Effector memory CD4-positive, alpha-beta T cell (primary cell): ENCODE measurements at regions not wholly inside any gene's neighbourhood (a gene's known extent, or its start where the extent isn't known, plus 50 kb on each side); places are given as distances from the start of the nearest gene placed in this dataset.

Source experiments
- DNase-seq, 3 donors: peaks; one replicate each; pipeline ENCODE4 v3.0.0-alpha.2; 2020
- H3K27ac ChIP-seq: 2 replicates; pipeline ENCODE4 v1.7.0; 2013; ENCODE audit warnings: mild to moderate bottlenecking, low read length, moderate library complexity; ENCODE audit not compliant: insufficient read depth, poor library complexity, severe bottlenecking
- H3K27me3 ChIP-seq: replicated peaks from 2 replicates; pipeline ENCODE4 v1.7.0; 2013; ENCODE audit warnings: mild to moderate bottlenecking, low read length; ENCODE audit not compliant: insufficient read depth, control insufficient read depth, poor library complexity, severe bottlenecking
- H3K36me3 ChIP-seq: 2 replicates; pipeline ENCODE4 v1.7.0; 2013; ENCODE audit warnings: mild to moderate bottlenecking, low read length, moderate library complexity; ENCODE audit not compliant: control insufficient read depth, insufficient read depth
- H3K4me1 ChIP-seq: 2 replicates; pipeline ENCODE4 v1.7.0; 2013; ENCODE audit warnings: low read length, mild to moderate bottlenecking; ENCODE audit not compliant: control insufficient read depth, insufficient read depth, poor library complexity, severe bottlenecking
- H3K4me3 ChIP-seq: 2 replicates; pipeline ENCODE4 v1.7.0; 2013; ENCODE audit warnings: low read length, low read depth, mild to moderate bottlenecking; ENCODE audit not compliant: insufficient read depth, poor library complexity, severe bottlenecking
- H3K9me3 ChIP-seq: 2 replicates; pipeline ENCODE4 v1.7.0; 2013; ENCODE audit warnings: mild to moderate bottlenecking, low read length, moderate library complexity; ENCODE audit not compliant: control insufficient read depth

GRCh38 chr2:136399667-136400289 is 281.8 kb upstream of the CXCR4 start:
- no peaks in the 10 kb centered on the region for H3K4me1 ChIP-seq
- no peaks in the 10 kb centered on the region for H3K36me3 ChIP-seq
- no peak overlapping the region for H3K4me3 ChIP-seq
- no peaks in the 10 kb centered on the region for H3K9me3 ChIP-seq
- no peak for DNase-seq
- no peaks in the 10 kb centered on the region for H3K27me3 ChIP-seq
- no peak overlapping the region for H3K27ac ChIP-seq

DNA sequence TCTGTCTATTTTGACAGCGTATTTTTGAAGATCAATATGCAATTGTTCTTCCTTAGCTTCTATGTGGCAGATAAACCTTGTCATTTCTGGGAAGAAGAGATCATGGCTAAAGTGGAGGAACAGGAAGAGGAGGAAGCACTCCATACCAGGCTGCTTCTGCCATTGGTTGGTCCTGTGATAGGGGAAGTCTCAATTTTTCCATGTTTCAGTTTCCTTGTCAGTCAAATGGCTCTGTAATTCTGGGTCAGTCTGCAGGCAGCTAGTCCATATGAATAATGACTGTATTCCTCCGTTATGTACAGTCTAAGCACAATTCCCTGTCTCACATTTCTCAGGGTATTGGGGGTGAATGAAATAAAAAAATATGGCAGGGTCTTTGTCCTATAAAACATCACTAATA is 277.6 kb upstream of the CXCR4 start:
- no peak for DNase-seq
- no peaks in the 10 kb centered on the region for H3K4me1 ChIP-seq
- H3K9me3 ChIP-seq = no peaks in the 10 kb centered on the region
- H3K27me3 ChIP-seq = no peaks in the 10 kb centered on the region
- no peak overlapping the region for H3K27ac ChIP-seq
- H3K36me3 ChIP-seq = no peaks in the 10 kb centered on the region
- H3K4me3 ChIP-seq = no peak overlapping the region

GRCh38 chr2:136394136-136395060 is 276.4 kb upstream of the CXCR4 start:
- Histone ChIP-seq H3K36me3 (no peaks in the 10 kb centered on the region), H3K27ac (no peak overlapping the region), H3K4me1 (no peaks in the 10 kb centered on the region), H3K27me3 (no peaks in the 10 kb centered on the region), H3K9me3 (no peaks in the 10 kb centered on the region), H3K4me3 (no peak overlapping the region)
- no peak for DNase-seq

GRCh38 chr2:136393514-136393913 is 275.6 kb upstream of the CXCR4 start:
- Histone ChIP-seq H3K4me1 (no peaks in the 10 kb centered on the region), H3K4me3 (no peak overlapping the region), H3K36me3 (no peaks in the 10 kb centered on the region), H3K9me3 (no peaks in the 10 kb centered on the region), H3K27ac (no peak overlapping the region), H3K27me3 (no peaks in the 10 kb centered on the region)
- DNase-seq = no peak

GRCh38 chr2:136392897-136393505 is 275.1 kb upstream of the CXCR4 start:
- Histone ChIP-seq H3K36me3 (no peaks in the 10 kb centered on the region), H3K4me1 (no peaks in the 10 kb centered on the region), H3K27me3 (no peaks in the 10 kb centered on the region), H3K27ac (no peak overlapping the region), H3K9me3 (no peaks in the 10 kb centered on the region), H3K4me3 (no peak overlapping the region)
- DNase-seq = no peak

- Histone ChIP-seq H3K36me3 (no peaks in the 10 kb centered on the region), H3K4me1 (no peaks in the 10 kb centered on the region), H3K27ac (no peak overlapping the region), H3K9me3 (no peaks in the 10 kb centered on the region), H3K27me3 (no peaks in the 10 kb centered on the region), H3K4me3 (no peak overlapping the region)
- no peak for DNase-seq
Observed at GRCh38 chr2:136389809-136390208, 271.9 kb upstream of the CXCR4 start.

DNA sequence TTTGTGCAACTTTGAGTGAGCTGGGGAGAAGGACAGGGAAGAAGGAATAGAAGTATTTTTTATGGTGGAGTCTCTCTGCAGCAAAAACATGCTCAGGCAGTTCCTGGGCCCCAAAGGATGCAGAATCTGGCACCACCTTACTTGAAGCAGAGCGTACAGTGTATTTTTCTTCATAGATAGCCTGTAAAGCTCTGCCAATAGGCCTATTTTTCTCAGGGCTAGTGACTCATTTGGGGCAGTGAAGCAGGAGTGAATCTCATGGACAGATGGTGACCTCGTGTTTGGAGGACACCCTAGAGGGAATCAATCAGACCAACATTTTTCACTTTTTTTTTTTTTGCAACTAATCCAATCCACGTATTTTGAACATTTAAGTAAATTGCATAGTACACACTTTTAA is 268.1 kb upstream of the CXCR4 start:
- no peak for DNase-seq
- H3K9me3 ChIP-seq = no peaks in the 10 kb centered on the region
- H3K4me3 ChIP-seq = no peak overlapping the region
- peaks cover 20% of the 10 kb centered on the region for H3K4me1 ChIP-seq
- H3K36me3 ChIP-seq = no peaks in the 10 kb centered on the region
- no peak overlapping the region for H3K27ac ChIP-seq
- no peaks in the 10 kb centered on the region for H3K27me3 ChIP-seq

DNA sequence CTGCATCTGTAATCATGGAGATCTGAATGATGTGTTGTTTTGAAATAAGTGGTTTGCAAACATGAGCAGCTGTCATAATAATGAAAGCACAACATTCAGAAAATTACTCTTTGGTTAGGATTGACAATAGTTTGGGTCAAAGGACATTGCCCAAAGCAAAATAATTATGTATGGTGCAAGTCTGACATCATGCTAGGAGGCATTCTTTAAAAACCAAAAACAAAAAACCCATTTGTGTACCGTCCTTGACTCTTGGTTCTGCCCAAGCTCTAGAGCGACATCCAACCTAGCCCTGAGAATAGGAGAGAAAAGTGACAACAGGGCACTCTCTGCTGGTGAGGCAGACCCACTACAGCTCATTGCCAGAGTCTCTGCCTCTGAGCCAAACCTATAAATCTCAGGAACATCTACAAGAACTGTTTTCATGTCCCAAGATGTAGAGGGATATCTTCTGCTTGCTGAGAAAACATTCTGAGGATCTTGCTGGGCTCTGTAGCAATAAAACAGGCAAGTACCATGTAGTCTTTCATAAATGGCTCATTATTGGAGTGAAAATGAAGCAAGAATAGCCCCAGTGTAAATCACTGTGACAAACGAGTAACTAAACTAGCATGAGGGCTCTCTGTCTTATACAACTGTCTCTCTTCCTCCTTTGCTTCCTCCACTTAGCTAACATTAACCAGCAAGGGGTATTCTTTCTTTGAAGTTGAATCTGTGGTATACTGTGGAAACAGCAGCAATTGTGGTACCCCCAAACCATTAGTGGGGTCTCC is 266.8 kb upstream of the CXCR4 start:
- H3K4me1 ChIP-seq = peaks cover 20% of the 10 kb centered on the region
- H3K9me3 ChIP-seq = no peaks in the 10 kb centered on the region
- no peak overlapping the region for H3K27ac ChIP-seq
- H3K27me3 ChIP-seq = no peaks in the 10 kb centered on the region
- no peak overlapping the region for H3K4me3 ChIP-seq
- H3K36me3 ChIP-seq = no peaks in the 10 kb centered on the region
- DNase-seq = peak; percentile 9 to 42 (median 16)

DNA sequence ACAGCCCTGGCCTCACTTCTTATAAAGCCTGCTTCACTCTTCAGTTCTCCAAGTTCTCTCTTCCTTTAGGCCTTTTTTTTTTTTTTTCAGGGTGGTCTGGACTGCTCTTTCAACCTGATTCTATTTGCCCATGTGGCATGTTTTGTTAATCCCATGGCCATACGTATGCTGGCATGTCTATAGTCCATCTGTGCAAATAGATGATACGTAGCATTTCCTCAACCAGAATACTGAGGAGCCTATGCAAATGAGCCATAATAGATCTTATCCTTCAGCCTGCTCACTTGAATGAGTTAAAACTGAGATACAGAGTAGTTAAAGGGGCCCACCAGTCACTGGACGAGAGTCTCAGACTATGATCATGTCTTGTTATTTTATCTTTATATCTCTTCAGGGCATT is 265.2 kb upstream of the CXCR4 start:
- Histone ChIP-seq H3K27me3 (no peaks in the 10 kb centered on the region), H3K36me3 (no peaks in the 10 kb centered on the region), H3K9me3 (no peaks in the 10 kb centered on the region), H3K27ac (no peak overlapping the region), H3K4me3 (no peak overlapping the region), H3K4me1 (peaks cover 20% of the 10 kb centered on the region)
- no peak for DNase-seq
